ENCODE measurements at regions not wholly inside any gene's neighbourhood (a gene's known extent, or its start where the extent isn't known, plus 50 kb on each side); places are given as distances from the start of the nearest gene placed in this dataset.

DNA sequence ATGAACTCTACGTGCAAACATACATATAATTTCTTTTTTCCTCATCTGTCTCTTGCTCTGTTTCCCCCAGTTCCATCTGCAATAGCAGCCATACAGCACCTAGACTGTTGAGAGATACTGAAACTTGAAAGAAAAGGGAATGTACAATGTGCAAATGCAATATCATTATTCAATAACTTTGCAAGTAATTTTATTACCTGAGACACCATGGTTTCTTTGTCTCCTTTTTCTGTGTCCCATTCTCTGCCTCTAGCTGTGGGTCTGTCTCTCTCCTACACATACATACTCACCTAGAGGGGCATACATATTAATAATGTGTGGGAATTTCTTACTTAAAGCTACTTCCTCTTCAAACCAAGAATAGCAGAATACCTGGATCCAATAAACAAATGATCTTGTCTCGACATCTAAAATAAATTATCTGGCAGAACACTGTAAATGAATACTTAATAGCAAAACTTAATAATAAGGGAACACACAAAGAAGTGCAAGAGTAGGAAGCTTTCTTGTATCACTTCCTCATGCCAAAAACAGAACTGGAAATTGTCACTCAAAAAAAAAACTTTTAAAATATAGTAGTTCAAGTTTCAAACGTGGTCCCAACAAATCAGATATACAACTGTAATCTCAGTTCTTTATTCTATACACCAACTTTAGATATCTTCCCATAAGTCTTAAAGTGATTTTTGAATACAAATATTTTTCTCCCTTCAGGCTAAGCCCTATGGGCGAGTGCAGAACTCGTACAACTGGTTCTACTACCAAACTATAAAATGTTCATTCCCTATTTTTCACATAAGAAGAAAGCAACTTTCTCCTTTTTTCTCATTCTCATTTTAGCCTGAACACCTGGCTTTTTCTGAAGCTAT is 194.6 kb downstream of the NRIP1 start:
- DNase-seq = no peak

GRCh38 chr21:14866859-14867765 is 197.7 kb downstream of the NRIP1 start:
- no peak for DNase-seq

DNA sequence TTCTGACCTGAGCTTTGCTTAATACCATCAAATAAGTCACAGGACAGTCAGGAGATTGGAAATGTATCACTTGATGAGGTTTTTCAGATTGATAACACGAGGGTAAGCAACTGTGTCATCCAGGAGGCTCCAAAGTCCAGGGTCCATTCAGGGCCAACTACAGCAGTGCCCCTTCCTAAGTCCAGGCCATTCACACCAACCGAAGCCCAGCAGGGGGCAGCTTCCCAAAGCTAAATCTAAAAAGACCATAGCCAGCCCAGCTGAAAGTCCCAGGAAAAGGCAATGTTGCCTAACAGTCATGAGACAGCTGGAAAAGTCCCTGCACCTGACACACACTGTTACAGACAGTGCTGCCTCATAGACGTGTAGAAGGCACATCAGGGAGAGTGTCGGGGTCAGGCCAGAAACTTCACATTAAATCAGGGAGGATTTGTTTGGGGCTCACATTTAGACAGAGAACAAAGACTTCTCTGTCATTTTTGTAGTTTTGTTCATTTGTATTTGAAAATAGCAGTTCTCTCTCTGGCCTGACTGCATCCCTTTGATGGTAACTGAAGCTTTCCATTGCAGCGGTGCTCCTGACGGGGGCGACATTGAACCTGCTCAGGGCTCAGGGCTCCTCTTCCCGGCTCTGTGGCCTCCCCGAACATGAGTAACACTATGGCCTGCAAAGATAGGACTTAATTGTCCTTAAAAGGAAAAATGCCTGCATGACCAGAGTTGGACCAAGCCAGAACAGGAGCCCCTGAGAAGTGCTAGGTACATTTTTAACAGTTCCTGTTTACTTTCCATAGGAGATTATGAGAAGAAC is 200.4 kb downstream of the NRIP1 start:
- DNase-seq = no peak

- DNase-seq = no peak
Measured at GRCh38 chr21:14863745-14864210, 201.0 kb downstream of the NRIP1 start.

DNA sequence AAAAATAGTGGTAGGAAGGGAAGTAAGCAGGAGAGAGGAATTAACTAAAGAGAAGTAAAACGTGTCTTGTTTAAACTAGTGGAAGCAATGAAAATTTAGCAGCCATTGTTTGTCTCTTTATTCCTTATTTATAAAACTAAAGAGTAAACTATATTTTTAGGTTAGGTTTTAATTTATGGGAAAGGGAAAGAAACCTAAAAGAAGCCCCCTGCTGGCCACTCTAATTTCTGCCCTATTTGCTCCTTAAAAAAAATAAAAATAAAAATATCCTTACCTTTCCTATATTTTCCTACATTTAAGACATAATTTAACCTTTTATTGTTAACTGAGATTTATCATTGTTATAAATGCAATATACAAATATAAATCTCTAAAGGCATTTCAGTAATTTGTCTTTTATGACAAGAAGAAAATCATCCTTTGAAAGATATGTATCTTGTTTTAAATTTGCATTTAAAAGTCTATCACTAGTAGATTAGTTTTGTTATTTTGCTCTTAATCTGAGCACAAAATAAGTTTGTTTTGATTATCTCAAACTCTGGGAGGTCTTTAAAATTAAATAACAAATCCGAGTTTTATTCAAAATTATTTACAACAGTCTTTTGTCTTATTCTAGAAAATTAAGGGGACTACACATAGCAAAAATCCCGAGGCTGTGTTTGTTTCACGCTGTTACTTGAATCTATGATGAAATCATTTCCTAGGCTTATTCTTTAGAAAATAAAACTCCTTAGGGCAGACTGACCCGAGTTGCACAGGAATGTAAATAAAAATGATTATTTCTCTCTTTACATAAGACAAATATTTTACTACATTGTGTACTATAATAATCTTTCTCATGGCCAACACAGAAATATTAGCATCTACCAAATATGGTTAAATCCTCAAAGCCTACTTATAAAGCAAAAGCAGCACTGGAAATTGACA is 201.7 kb downstream of the NRIP1 start:
- no peak for DNase-seq

- no peak for DNase-seq
Measured at GRCh38 chr21:14858311-14858710, 206.5 kb downstream of the NRIP1 start.

DNA sequence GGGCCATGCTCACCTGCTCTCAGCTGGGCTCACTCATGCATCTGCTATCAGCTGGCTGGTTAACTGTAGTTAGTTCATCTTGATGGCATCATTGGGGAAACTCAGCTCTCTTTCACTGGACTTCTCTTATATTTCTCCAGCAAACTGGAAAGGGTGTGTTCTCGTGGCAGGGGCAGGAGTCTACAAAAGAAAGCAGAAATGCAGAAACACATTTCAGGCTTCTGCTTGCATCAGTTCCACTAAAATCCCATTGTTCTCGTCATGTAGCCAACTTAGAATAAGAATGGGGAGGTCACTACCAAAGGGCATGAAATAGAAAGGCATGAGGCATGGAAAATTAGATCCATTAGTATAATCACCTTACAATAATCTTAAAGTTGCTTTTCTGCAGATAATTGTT is 207.3 kb downstream of the NRIP1 start:
- no peak for DNase-seq

- DNase-seq = no peak
Measured at GRCh38 chr21:14850394-14850793, 214.4 kb downstream of the NRIP1 start.

GRCh38 chr21:14846621-14847020 is 218.2 kb downstream of the NRIP1 start:
- no peak for DNase-seq

GRCh38 chr21:14844001-14844400 is 220.8 kb downstream of the NRIP1 start:
- DNase-seq = no peak

GRCh38 chr21:14842601-14843000 is 222.2 kb downstream of the NRIP1 start:
- DNase-seq = no peak

GRCh38 chr21:14841511-14842472 is 223.0 kb downstream of the NRIP1 start:
- no peak for DNase-seq

DNA sequence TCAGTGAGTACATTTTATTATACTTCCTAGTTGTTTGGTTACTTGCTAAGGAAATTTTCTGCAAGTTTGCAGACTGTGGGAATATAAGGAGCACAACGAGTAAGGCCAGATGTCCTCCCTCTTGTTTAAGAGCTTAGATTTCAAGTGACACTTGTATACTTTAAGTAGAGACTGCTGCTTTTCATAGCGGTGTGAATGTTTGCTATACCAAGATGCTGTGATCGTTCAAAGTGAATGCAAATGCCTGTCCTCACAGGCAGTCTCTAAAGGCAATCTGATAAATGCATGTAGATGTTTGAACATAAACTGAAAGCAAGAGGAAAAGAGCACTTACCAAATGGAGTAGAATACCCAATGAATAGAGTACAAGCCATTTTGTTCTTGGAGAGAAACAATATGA is 226.4 kb downstream of the NRIP1 start:
- DNase-seq = no peak

DNA sequence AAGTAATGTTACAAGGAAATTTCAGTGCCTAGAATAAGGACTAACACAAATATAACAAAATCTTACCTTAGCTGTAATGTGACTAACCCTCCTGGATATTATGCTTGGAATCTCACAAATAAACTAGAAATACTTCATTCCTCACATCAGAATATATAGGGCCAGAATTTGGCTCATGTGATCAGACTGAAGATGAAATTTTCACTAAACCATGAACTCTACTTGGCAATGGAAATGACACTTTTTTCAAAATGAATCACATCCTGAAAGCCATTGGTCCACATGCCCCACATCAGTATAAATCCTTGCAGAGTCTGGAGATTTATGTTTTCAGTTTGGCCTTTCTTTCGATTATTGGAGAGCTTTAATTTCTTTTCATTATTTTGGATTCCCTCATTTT is 227.8 kb downstream of the NRIP1 start:
- DNase-seq = no peak

DNA sequence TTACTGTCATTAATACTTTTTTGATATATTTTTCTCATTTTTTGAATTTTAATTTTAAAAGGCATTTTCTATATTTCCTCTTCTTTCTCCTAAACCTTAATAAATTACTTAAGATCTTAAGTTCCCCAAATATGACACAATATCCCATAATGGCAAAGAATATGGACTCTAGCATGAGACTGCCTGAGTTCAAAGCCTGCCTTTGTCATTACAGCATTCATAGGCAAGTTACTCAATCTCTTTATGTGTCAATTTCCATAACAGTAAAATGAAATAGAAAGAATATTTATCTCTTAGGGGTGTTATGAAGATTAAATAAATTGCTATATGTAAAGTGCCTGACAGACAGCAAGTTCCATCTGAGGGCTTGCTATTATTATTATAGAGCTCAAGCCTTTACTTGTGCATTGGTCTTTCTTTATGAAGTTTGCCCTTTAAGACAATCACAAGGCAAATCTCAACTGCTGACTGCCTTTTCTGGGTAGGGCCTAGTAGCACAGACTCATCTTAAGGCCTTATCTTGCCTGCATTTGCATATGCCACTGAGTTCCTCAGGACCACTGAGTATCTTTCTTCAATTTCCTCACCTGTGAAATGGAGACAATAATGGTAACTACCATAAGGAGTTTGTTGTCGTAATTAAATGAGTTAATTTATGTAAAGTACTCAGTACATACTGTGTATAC is 231.0 kb downstream of the NRIP1 start:
- DNase-seq = no peak

- no peak for DNase-seq
Measured at GRCh38 chr21:14833241-14833640, 231.6 kb downstream of the NRIP1 start.

GRCh38 chr21:14830307-14830706 is 234.5 kb downstream of the NRIP1 start:
- DNase-seq = no peak

DNA sequence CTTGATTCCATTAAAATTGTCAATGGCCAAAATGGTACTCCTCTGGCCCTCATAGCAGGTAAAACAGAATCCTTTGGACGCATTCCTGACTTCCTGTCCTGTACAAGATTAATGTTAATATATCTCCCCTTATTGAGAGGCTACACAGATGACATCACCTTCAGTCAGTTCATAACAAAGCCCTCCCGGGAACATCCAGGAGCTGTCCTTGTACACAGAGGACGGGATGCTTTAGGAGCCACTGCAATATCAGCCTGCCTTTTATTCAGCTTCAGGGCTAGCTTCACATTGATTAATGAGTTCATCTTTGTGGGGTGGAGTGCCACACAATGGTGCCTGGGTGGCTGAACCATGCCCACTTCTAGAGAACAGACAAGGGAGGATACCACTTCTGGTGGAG is 235.1 kb downstream of the NRIP1 start:
- no peak for DNase-seq

- DNase-seq = no peak
Measured at GRCh38 chr21:14827468-14827867, 237.3 kb downstream of the NRIP1 start.

GRCh38 chr21:14826630-14827029 is 238.2 kb downstream of the NRIP1 start:
- no peak for DNase-seq
